Spleen (tissue), 7 donors: ENCODE measurements at regions not wholly inside any gene's neighbourhood (a gene's known extent, or its start where the extent isn't known, plus 50 kb on each side); places are given as distances from the start of the nearest gene placed in this dataset.

Source experiments
- POLR2A ChIP-seq, 3 donors: fragments of 450-650 bp; IDR thresholded peaks; one replicate each; pipeline ENCODE4 v1.5.1; 2017; ENCODE audit warnings: antibody characterized with exemption in 3 of 3, mild to moderate bottlenecking in 1 of 3
- TF ChIP-seq, protein P1 (sequence below), 11 experiments: fragments of 200-600 bp in 7 of 11; fragments of 450-650 bp in 4 of 11; sonication (generic) in 4 of 11; IDR thresholded peaks in 8 of 11; conservative IDR thresholded peaks in 3 of 11; 1 replicate in 7 of 11; 2 replicates in 4 of 11; pipeline versions ENCODE4 v1.4.0 to v1.8.0; 2016 to 2021; ENCODE audit warnings: antibody characterized with exemption in 11 of 11, inconsistent platforms in 4 of 11, mild to moderate bottlenecking in 1 of 11
- donor health status: DM: no; HTN: no; CAD: no; lungs with moderate emphysema.
- donor health status: DM: no; HTN: no; CAD: no.
- donor health status: DM: no; HTN: no; CAD: no.

DNA sequence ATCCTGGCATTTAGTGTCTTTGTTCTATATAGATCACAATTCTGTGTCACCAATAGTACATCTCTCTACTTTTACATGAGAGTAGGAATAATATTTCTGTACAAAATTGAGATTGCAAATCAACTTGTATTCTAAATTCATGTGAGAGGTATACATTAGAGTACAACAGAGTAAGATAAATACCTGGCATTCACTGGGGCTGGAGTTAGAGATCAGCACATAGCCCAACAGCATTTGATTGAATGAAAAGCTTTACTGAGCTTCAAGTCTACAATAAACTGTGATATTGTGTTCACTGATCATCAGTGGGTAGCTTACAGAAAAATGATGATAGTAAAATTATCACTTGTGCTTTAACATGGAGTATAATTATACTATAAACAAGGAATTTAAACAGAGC lies 1114.7 kb downstream of the REEP3 start:
- TF ChIP-seq POLR2A (IDR thresholded peaks at IDR 0.05) = no peak
- TF ChIP-seq, protein P1, sequence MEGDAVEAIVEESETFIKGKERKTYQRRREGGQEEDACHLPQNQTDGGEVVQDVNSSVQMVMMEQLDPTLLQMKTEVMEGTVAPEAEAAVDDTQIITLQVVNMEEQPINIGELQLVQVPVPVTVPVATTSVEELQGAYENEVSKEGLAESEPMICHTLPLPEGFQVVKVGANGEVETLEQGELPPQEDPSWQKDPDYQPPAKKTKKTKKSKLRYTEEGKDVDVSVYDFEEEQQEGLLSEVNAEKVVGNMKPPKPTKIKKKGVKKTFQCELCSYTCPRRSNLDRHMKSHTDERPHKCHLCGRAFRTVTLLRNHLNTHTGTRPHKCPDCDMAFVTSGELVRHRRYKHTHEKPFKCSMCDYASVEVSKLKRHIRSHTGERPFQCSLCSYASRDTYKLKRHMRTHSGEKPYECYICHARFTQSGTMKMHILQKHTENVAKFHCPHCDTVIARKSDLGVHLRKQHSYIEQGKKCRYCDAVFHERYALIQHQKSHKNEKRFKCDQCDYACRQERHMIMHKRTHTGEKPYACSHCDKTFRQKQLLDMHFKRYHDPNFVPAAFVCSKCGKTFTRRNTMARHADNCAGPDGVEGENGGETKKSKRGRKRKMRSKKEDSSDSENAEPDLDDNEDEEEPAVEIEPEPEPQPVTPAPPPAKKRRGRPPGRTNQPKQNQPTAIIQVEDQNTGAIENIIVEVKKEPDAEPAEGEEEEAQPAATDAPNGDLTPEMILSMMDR (IDR thresholded peaks at IDR 0.05 in 8 of 11, conservative IDR thresholded peaks at IDR 0.05 in 3 of 11) = no peak
